ENCODE measurements at regions not wholly inside any gene's neighbourhood (a gene's known extent, or its start where the extent isn't known, plus 50 kb on each side); places are given as distances from the start of the nearest gene placed in this dataset.
"Not testable (repeated sequence)": the region's sequence is repeated elsewhere in the genome, so short reads cannot be mapped to it uniquely, and the experiment has no call there.

- Histone ChIP-seq H2BK12ac (ENCODE audit: low read length) (no peak overlapping the region), H2BK120ac (ENCODE audit: low read depth, low read length) (no peak overlapping the region), H4K91ac (ENCODE audit: low read depth, low read length, poor library complexity) (no peak overlapping the region), H3K79me1 (ENCODE audit: low read depth, low read length) (no peaks in the 10 kb centered on the region), H3K4me3 (ENCODE audit: low read length in 2 of 2) (no peak overlapping the region), H3K4me1 (ENCODE audit: control insufficient read depth in 2 of 2, insufficient read depth in 1 of 2, low read depth in 1 of 2, low read length in 2 of 2) (peaks cover 0 to 7% of the 10 kb centered on the region in 2 donors), H4K8ac (ENCODE audit: low read depth, low read length) (no peak overlapping the region), H3K27me3 (ENCODE audit: control insufficient read depth in 3 of 3, insufficient read depth in 3 of 3, low read depth in 1 of 3, low read length in 3 of 3) (peaks cover 0 to 37% (median 0%) of the 10 kb centered on the region in 3 experiments), H3K36me3 (replicated peaks in 1 of 2; ENCODE audit: control insufficient read depth in 2 of 2, insufficient read depth in 2 of 2, low read length in 2 of 2) (no peaks in the 10 kb centered on the region), H3K27ac (replicated peaks; ENCODE audit: low read length) (no peak overlapping the region), H2AFZ (ENCODE audit: low read length) (no peak overlapping the region), H3K4me2 (ENCODE audit: insufficient read depth, low read length, poor library complexity, severe bottlenecking) (no peak overlapping the region), H3K14ac (ENCODE audit: low read length) (no peak overlapping the region), H2BK15ac (ENCODE audit: low read length) (no peak overlapping the region), H3K9me3 (replicated peaks in 1 of 2; ENCODE audit: control insufficient read depth in 2 of 2, insufficient read depth in 1 of 2, low read depth in 1 of 2, low read length in 2 of 2) (no peaks in the 10 kb centered on the region), H3K4ac (ENCODE audit: low read length) (no peak overlapping the region), H3K23ac (ENCODE audit: low read depth, low read length, poor library complexity) (no peak overlapping the region), H3K9ac (ENCODE audit: low read depth, low read length, poor library complexity) (no peak overlapping the region), H2BK5ac (ENCODE audit: low read length) (no peak overlapping the region), H3K18ac (ENCODE audit: low read length) (no peak overlapping the region), H2AK5ac (ENCODE audit: low read depth, low read length) (no peak overlapping the region)
- no CpG with 5 or more reads among the region's 9 CpGs for WGBS, 2 donors (ENCODE audit: extremely low coverage in 2 of 2, insufficient read length in 2 of 2, insufficient replicate concordance in 1 of 2)
- no peak for DNase-seq (ENCODE audit: low spot score)
Measured at GRCh38 chr1:121517586-121518230, 332.9 kb downstream of the SRGAP2C start.

- peak overlapping the region; percentile 81 for H2BK15ac ChIP-seq (ENCODE audit: low read length)
- no CpG with 5 or more reads among the region's 8 CpGs for WGBS, 2 donors (ENCODE audit: extremely low coverage in 2 of 2, insufficient read length in 2 of 2, insufficient replicate concordance in 1 of 2)
- H3K4me3 ChIP-seq (ENCODE audit: low read length in 2 of 2), result peak overlapping the region; percentile 46 to 85
- no peak overlapping the region for H2AK5ac ChIP-seq (ENCODE audit: low read depth, low read length)
- peaks cover 0 to 37% (median 0%) of the 10 kb centered on the region in 3 experiments for H3K27me3 ChIP-seq (ENCODE audit: control insufficient read depth in 3 of 3, insufficient read depth in 3 of 3, low read depth in 1 of 3, low read length in 3 of 3)
- H3K14ac ChIP-seq (ENCODE audit: low read length), result no peak overlapping the region
- no peaks in the 10 kb centered on the region for H3K36me3 ChIP-seq (replicated peaks in 1 of 2; ENCODE audit: control insufficient read depth in 2 of 2, insufficient read depth in 2 of 2, low read length in 2 of 2)
- no peak overlapping the region for H3K4ac ChIP-seq (ENCODE audit: low read length)
- peaks cover 0 to 7% of the 10 kb centered on the region in 2 donors for H3K4me1 ChIP-seq (ENCODE audit: control insufficient read depth in 2 of 2, insufficient read depth in 1 of 2, low read depth in 1 of 2, low read length in 2 of 2)
- H2BK5ac ChIP-seq (ENCODE audit: low read length), result no peak overlapping the region
- peak overlapping the region; percentile 97 for H3K18ac ChIP-seq (ENCODE audit: low read length)
- H4K8ac ChIP-seq (ENCODE audit: low read depth, low read length), result no peak overlapping the region
- H3K4me2 ChIP-seq (ENCODE audit: insufficient read depth, low read length, poor library complexity, severe bottlenecking), result peak overlapping the region; percentile 81
- no peak overlapping the region for H4K91ac ChIP-seq (ENCODE audit: low read depth, low read length, poor library complexity)
- no peaks in the 10 kb centered on the region for H3K79me1 ChIP-seq (ENCODE audit: low read depth, low read length)
- peak overlapping the region; percentile 68 for H3K27ac ChIP-seq (replicated peaks; ENCODE audit: low read length)
- no peaks in the 10 kb centered on the region for H3K9me3 ChIP-seq (replicated peaks in 1 of 2; ENCODE audit: control insufficient read depth in 2 of 2, insufficient read depth in 1 of 2, low read depth in 1 of 2, low read length in 2 of 2)
- no peak for DNase-seq (ENCODE audit: low spot score)
- H3K9ac ChIP-seq (ENCODE audit: low read depth, low read length, poor library complexity), result no peak overlapping the region
- H2AFZ ChIP-seq (ENCODE audit: low read length), result peak overlapping the region; percentile 97
- H2BK12ac ChIP-seq (ENCODE audit: low read length), result no peak overlapping the region
- no peak overlapping the region for H2BK120ac ChIP-seq (ENCODE audit: low read depth, low read length)
- H3K23ac ChIP-seq (ENCODE audit: low read depth, low read length, poor library complexity), result peak overlapping the region; percentile 95
Measured at GRCh38 chr1:121518726-121519041, 333.9 kb downstream of the SRGAP2C start.

DNA sequence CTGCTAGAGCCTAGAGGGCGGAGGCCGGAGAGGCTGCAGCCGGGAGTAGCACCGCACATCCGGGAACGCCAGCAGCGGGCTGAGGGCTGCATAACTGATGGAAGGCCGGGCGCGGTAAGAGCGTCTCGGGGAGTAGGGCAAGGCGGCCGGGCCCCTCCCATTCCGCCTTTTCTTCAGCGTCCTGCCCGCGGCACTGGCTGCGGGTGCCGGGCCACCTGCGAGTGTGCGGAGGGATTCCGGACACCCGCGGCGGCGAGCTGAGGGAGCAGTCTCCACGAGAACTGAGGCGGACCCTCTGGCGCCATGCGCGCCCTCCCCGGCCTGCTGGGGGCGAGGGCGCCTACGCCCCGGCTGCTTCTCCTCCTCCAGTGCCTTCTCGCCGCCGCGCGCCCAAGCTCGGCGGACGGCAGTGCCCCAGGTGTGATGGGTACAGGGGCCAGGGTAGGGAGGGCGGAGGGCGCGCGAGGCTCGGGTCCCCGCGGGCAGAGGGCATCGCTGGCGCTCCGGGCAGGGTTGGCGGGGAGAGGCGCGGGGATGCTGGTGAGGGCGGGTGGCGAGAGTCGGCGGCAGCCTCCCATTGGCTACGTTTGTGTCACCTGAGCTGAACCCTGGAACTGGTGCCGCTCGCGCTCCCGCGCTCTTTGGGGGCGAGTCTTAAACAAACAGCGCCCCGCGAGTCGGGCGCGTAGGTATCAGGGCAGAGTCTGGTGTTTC is 334.4 kb downstream of the SRGAP2C start:
- H3K14ac ChIP-seq (ENCODE audit: low read length), result peak overlapping the region; percentile 38
- peak overlapping the region; percentile 94 for H2BK120ac ChIP-seq (ENCODE audit: low read depth, low read length)
- peak overlapping the region; percentile 81 for H3K4me2 ChIP-seq (ENCODE audit: insufficient read depth, low read length, poor library complexity, severe bottlenecking)
- peak overlapping the region; percentile 97 for H2AFZ ChIP-seq (ENCODE audit: low read length)
- H3K79me1 ChIP-seq (ENCODE audit: low read depth, low read length), result no peaks in the 10 kb centered on the region
- peak overlapping the region; percentile 97 for H3K18ac ChIP-seq (ENCODE audit: low read length)
- peak overlapping the region; percentile 95 for H3K23ac ChIP-seq (ENCODE audit: low read depth, low read length, poor library complexity)
- no peaks in the 10 kb centered on the region for H3K36me3 ChIP-seq (replicated peaks in 1 of 2; ENCODE audit: control insufficient read depth in 2 of 2, insufficient read depth in 2 of 2, low read length in 2 of 2)
- WGBS, 2 donors (ENCODE audit: extremely low coverage in 2 of 2, insufficient read length in 2 of 2, insufficient replicate concordance in 1 of 2), result no CpG with 5 or more reads among the region's 75 CpGs
- H3K9ac ChIP-seq (ENCODE audit: low read depth, low read length, poor library complexity), result peak overlapping the region; percentile 90
- peaks cover 0 to 7% of the 10 kb centered on the region in 2 donors for H3K4me1 ChIP-seq (ENCODE audit: control insufficient read depth in 2 of 2, insufficient read depth in 1 of 2, low read depth in 1 of 2, low read length in 2 of 2)
- H3K4me3 ChIP-seq (ENCODE audit: low read length in 2 of 2), result peak overlapping the region; percentile 46 to 85
- H3K9me3 ChIP-seq (replicated peaks in 1 of 2; ENCODE audit: control insufficient read depth in 2 of 2, insufficient read depth in 1 of 2, low read depth in 1 of 2, low read length in 2 of 2), result no peaks in the 10 kb centered on the region
- peak overlapping the region; percentile 98 for H4K8ac ChIP-seq (ENCODE audit: low read depth, low read length)
- peak overlapping the region; percentile 56 for H2AK5ac ChIP-seq (ENCODE audit: low read depth, low read length)
- no peak overlapping the region for H4K91ac ChIP-seq (ENCODE audit: low read depth, low read length, poor library complexity)
- H2BK15ac ChIP-seq (ENCODE audit: low read length), result peak overlapping the region; percentile 81
- peak overlapping the region; percentile 84 for H3K4ac ChIP-seq (ENCODE audit: low read length)
- peaks cover 0 to 37% (median 0%) of the 10 kb centered on the region in 3 experiments for H3K27me3 ChIP-seq (ENCODE audit: control insufficient read depth in 3 of 3, insufficient read depth in 3 of 3, low read depth in 1 of 3, low read length in 3 of 3)
- H2BK5ac ChIP-seq (ENCODE audit: low read length), result peak overlapping the region; percentile 93
- peak overlapping the region; percentile 68 for H3K27ac ChIP-seq (replicated peaks; ENCODE audit: low read length)
- peak; percentile 60 for DNase-seq (ENCODE audit: low spot score)
- peak overlapping the region; percentile 58 for H2BK12ac ChIP-seq (ENCODE audit: low read length)

DNA sequence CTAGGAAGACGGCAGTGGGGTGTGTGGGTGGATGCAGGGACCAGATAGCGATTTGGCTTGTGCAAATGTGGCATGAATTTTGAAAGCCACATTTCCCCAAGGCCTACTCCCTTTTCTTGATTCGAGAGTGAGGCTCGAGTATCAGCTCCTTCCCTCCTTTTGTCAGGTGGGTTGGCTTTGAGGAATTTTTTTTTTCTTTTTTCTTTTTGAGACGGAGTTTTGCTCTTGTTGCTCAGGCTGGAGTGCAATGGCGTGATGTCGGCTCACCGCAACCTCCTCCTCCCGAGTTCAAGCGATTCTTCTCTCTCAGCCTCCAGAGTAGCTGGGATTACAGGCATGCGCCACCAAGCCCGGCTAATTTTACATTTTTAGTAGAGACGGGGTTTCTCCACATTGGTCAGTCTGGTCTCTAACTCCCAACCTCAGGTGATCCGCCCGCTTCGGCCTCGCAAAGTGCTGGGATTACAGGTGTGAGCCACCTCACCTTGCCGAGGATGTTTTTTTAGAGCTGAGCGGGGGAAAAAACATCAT is 335.0 kb downstream of the SRGAP2C start:
- not testable (repeated sequence) for H3K4me1 ChIP-seq (ENCODE audit: control insufficient read depth in 2 of 2, insufficient read depth in 1 of 2, low read depth in 1 of 2, low read length in 2 of 2); H3K9ac ChIP-seq (ENCODE audit: low read depth, low read length, poor library complexity); H4K8ac ChIP-seq (ENCODE audit: low read depth, low read length); H2BK5ac ChIP-seq (ENCODE audit: low read length); H2BK12ac ChIP-seq (ENCODE audit: low read length); H2BK15ac ChIP-seq (ENCODE audit: low read length); H3K4ac ChIP-seq (ENCODE audit: low read length); H4K91ac ChIP-seq (ENCODE audit: low read depth, low read length, poor library complexity); H3K9me3 ChIP-seq (replicated peaks in 1 of 2; ENCODE audit: control insufficient read depth in 2 of 2, insufficient read depth in 1 of 2, low read depth in 1 of 2, low read length in 2 of 2); H2BK120ac ChIP-seq (ENCODE audit: low read depth, low read length); H3K79me1 ChIP-seq (ENCODE audit: low read depth, low read length); H3K23ac ChIP-seq (ENCODE audit: low read depth, low read length, poor library complexity); H3K14ac ChIP-seq (ENCODE audit: low read length); H3K36me3 ChIP-seq (replicated peaks in 1 of 2; ENCODE audit: control insufficient read depth in 2 of 2, insufficient read depth in 2 of 2, low read length in 2 of 2); H2AK5ac ChIP-seq (ENCODE audit: low read depth, low read length); DNase-seq (ENCODE audit: low spot score)
- Histone ChIP-seq H3K18ac (ENCODE audit: low read length) (peak overlapping the region; percentile 97), H3K4me3 (ENCODE audit: low read length in 2 of 2) (peak overlapping the region in 1 of 2 donors; percentile 46), H3K27ac (replicated peaks; ENCODE audit: low read length) (peak overlapping the region; percentile 68), H3K4me2 (ENCODE audit: insufficient read depth, low read length, poor library complexity, severe bottlenecking) (peak overlapping the region; percentile 81), H2AFZ (ENCODE audit: low read length) (peak overlapping the region; percentile 97), H3K27me3 (ENCODE audit: control insufficient read depth in 3 of 3, insufficient read depth in 3 of 3, low read depth in 1 of 3, low read length in 3 of 3) (peaks cover 0 to 37% (median 0%) of the 10 kb centered on the region in 3 experiments)
- WGBS, 2 donors (ENCODE audit: extremely low coverage in 2 of 2, insufficient read length in 2 of 2, insufficient replicate concordance in 1 of 2), result no CpG with 5 or more reads among the region's 19 CpGs
